Osteocyte (in vitro differentiated cells): ENCODE measurements at regions not wholly inside any gene's neighbourhood (a gene's known extent, or its start where the extent isn't known, plus 50 kb on each side); places are given as distances from the start of the nearest gene placed in this dataset.

Experiments
- DNase-seq: peaks from one replicate; pipeline ENCODE4 v3.0.0; 2021; ENCODE audit warnings: mixed read lengths; ENCODE audit not compliant: unreplicated experiment; ENCODE audit errors: extremely low spot score
- H3K27ac Mint-ChIP-seq: one replicate; pipeline ENCODE4 v1.8.0; 2021; ENCODE audit warnings: mild to moderate bottlenecking, mixed read lengths; ENCODE audit not compliant: unreplicated experiment
- H3K27me3 Mint-ChIP-seq: one replicate; pipeline ENCODE4 v1.8.0; 2021; ENCODE audit warnings: mixed read lengths; ENCODE audit not compliant: unreplicated experiment
- H3K36me3 Mint-ChIP-seq: one replicate; pipeline ENCODE4 v1.8.0; 2021; ENCODE audit warnings: mixed read lengths; ENCODE audit not compliant: unreplicated experiment
- H3K4me1 Mint-ChIP-seq: one replicate; pipeline ENCODE4 v1.8.0; 2021; ENCODE audit warnings: mixed read lengths; ENCODE audit not compliant: unreplicated experiment
- H3K4me3 Mint-ChIP-seq: one replicate; pipeline ENCODE4 v1.8.0; 2021; ENCODE audit warnings: mild to moderate bottlenecking, moderate library complexity, mixed read lengths; ENCODE audit not compliant: unreplicated experiment
- H3K9me3 Mint-ChIP-seq: one replicate; pipeline ENCODE4 v1.8.0; 2021; ENCODE audit warnings: mixed read lengths; ENCODE audit not compliant: unreplicated experiment
- TF ChIP-seq, protein P1 (sequence below): fragments of 200-600 bp; sonication (generic); IDR thresholded peaks from 2 replicates; pipeline ENCODE4 v1.5.0; 2021; ENCODE audit warnings: antibody characterized with exemption, mild to moderate bottlenecking, moderate library complexity

DNA sequence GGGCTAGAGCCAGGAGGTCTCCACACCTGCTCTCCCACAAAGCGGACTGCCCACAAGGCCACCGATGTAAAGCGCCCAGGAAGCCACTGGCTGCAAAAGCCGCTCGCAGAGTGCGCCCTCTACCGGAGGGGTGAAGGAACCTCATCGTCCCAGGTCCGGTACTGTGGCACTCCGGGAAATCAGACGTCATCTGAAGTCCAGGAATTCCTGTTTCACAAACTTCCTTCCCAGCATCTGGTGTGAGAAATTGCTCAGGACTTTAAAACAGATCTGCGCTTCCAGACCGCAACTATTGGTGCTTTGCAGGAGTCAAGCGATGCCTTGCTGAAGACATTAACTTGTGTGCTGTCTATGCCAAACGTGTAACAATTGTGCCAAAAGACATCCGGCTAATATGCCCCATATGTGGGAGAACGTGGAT, 115.1 kb upstream of the ARID1B start:
- Mint-ChIP-seq H3K36me3 (no peaks in the 10 kb centered on the region), H3K4me1 (peaks cover 5% of the 10 kb centered on the region), H3K27me3 (peaks cover 45% of the 10 kb centered on the region), H3K27ac (no peak overlapping the region), H3K9me3 (no peaks in the 10 kb centered on the region), H3K4me3 (peak overlapping the region; percentile 66)
- peak; percentile 93 for DNase-seq
- TF ChIP-seq, protein P1, sequence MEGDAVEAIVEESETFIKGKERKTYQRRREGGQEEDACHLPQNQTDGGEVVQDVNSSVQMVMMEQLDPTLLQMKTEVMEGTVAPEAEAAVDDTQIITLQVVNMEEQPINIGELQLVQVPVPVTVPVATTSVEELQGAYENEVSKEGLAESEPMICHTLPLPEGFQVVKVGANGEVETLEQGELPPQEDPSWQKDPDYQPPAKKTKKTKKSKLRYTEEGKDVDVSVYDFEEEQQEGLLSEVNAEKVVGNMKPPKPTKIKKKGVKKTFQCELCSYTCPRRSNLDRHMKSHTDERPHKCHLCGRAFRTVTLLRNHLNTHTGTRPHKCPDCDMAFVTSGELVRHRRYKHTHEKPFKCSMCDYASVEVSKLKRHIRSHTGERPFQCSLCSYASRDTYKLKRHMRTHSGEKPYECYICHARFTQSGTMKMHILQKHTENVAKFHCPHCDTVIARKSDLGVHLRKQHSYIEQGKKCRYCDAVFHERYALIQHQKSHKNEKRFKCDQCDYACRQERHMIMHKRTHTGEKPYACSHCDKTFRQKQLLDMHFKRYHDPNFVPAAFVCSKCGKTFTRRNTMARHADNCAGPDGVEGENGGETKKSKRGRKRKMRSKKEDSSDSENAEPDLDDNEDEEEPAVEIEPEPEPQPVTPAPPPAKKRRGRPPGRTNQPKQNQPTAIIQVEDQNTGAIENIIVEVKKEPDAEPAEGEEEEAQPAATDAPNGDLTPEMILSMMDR, result peak; percentile 96

DNA sequence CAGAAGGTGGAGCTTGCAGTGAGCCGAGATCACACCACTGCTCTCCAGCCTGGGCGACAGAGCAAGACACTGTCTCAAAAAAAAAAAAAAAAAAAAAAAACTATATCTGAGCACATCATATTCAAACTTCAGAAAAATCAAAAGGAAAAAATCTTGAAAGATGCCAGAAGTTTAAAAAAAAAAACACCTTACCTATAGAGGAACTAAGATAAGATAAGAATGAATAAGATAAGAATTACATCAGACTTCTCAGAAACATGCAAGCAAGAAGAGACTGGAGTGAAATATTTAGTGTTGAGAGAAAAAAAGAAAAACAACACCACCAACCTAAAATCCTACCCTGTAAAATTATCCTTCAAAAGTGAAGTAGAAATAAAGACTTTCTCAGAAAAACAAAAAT, 116.8 kb upstream of the ARID1B start:
- TF ChIP-seq, protein P1, result no peak
- no peaks in the 10 kb centered on the region for H3K9me3 Mint-ChIP-seq
- DNase-seq, result no peak
- no peak overlapping the region for H3K4me3 Mint-ChIP-seq
- peaks cover 5% of the 10 kb centered on the region for H3K4me1 Mint-ChIP-seq
- peaks cover 35% of the 10 kb centered on the region for H3K27me3 Mint-ChIP-seq
- H3K36me3 Mint-ChIP-seq, result no peaks in the 10 kb centered on the region
- no peak overlapping the region for H3K27ac Mint-ChIP-seq

DNA sequence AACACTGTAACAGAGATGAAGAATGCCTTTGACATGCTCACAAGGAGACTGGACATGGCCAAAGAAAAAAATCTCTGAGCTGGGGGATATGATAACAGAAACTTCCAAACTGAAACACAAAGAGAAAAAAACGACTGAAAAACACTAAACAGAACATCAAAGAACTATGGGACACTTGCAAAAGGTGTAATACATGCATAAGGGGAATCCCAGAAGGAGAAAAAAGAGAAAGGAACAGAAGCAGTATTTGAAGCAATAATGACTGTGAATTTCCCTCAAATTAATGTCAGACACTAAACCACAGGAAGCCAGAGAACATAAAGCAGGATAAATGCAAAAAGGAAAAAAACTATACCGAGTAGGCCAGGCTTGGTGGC, 117.4 kb upstream of the ARID1B start:
- no peaks in the 10 kb centered on the region for H3K36me3 Mint-ChIP-seq
- peaks cover 5% of the 10 kb centered on the region for H3K4me1 Mint-ChIP-seq
- H3K27ac Mint-ChIP-seq, result no peak overlapping the region
- DNase-seq, result no peak
- H3K4me3 Mint-ChIP-seq, result no peak overlapping the region
- peaks cover 30% of the 10 kb centered on the region for H3K27me3 Mint-ChIP-seq
- TF ChIP-seq, protein P1, result no peak
- H3K9me3 Mint-ChIP-seq, result no peaks in the 10 kb centered on the region

DNA sequence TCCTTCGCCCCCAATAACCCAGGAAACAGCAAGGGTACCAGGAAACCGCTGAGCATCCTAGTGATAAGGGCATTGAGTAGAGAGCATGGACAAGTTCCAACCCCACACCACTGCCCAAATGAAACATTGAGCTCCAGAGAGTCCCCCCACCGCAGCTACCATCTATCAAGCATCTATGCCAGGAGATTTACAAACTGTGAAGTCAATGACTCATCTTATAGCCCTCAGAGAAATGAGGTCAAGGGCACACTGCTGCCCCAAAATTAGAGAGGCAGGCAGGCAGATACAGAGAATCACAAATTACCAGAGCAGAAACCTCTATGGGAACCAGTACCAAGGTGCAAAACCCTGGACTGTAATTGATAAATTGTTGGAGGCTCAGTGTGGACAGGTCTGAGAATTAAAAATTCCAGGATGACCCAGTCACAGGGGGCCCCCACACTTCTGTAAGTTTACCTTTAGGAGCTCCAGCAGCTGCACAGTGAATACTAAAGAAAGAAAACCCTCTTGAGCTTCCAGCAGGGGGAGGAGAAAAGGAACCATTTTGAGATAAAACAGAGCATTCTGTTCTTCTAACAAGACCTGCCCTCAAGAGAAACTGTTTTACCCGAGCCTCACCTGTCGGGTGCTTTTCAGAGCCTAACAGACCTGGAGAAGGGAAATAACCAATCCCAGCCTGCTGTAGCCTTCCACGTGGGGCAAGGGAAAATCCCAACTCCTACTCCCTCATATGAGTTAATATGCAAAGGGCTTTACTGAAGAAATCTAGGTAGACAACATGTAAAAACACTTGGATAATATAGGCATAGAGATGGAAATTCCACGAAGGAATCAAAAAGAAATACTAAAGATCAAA, 118.0 kb upstream of the ARID1B start:
- Mint-ChIP-seq H3K4me3 (no peak overlapping the region), H3K27me3 (peaks cover 26% of the 10 kb centered on the region)
- TF ChIP-seq, protein P1, result no peak

DNA sequence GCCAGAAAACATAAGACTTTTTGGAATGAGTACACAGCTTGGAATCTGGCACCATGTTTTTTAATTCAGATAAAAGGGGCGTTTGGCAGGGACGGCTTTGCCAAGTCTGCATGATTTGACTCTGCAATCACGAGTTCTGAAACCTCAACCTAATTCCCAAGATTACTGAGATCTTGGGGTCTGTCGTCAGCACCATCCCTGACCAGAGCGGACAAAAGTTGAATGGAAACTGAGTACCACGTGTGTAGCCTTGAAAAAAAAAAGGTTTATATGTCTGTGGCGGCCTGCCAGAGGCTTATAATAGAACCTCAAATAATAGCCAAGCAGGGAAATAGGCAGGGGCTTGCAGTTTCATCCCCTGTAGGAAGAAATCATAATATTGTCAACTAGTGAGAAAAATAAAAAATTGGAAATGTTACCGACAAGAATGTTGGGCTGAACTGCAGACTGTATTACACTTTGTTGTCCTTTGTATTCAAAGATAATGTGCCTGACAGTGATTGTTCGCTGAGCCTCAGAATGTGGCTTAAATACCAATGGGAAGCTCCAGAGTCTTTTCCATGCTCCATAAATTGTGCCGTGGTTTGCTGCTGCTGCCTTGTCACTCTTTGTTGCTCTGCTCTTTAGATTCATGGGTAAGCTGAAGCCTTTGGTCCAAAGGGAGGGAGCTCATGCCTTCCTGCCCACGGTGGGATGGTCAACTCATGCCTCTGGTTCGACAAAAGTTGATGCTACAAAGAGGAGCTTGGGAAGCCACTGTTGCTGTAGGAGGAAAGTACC, 118.8 kb upstream of the ARID1B start:
- Mint-ChIP-seq H3K4me1 (peaks cover 5% of the 10 kb centered on the region), H3K27me3 (peaks cover 32% of the 10 kb centered on the region), H3K9me3 (no peaks in the 10 kb centered on the region), H3K27ac (no peak overlapping the region), H3K4me3 (no peak overlapping the region), H3K36me3 (no peaks in the 10 kb centered on the region)
- TF ChIP-seq, protein P1, result no peak
- no peak for DNase-seq

More for the DNA sequence above, 118.0 kb upstream of the ARID1B start:
- DNase-seq, result no peak
- Mint-ChIP-seq H3K4me1 (peaks cover 5% of the 10 kb centered on the region), H3K9me3 (no peaks in the 10 kb centered on the region), H3K36me3 (no peaks in the 10 kb centered on the region), H3K27ac (no peak overlapping the region)
